ENCODE measurements at regions not wholly inside any gene's neighbourhood (a gene's known extent, or its start where the extent isn't known, plus 50 kb on each side); places are given as distances from the start of the nearest gene placed in this dataset.

- TF ChIP-seq CTCF (IDR thresholded peaks at IDR 0.05) = no peak
- TF ChIP-seq POLR2A (IDR thresholded peaks at IDR 0.05) = no peak
These were observed 280.3 kb upstream of the MME start for GRCh38 chr3:154799800-154800199.
